HG02938 (cell line): ENCODE measurements at regions not wholly inside any gene's neighbourhood (a gene's known extent, or its start where the extent isn't known, plus 50 kb on each side); places are given as distances from the start of the nearest gene placed in this dataset.

Experiments
- ATAC-seq: cut with Tn5 transposase; IDR thresholded peaks from one replicate; pipeline ENCODE4 v1.9.1; 2021; ENCODE audit warnings: mild to moderate bottlenecking, moderate library complexity; ENCODE audit not compliant: unreplicated experiment

GRCh38 chr13:31441800-31442510, 242.2 kb downstream of the B3GLCT start:
- ATAC-seq: no peak

- no peak for ATAC-seq
Measured at GRCh38 chr13:31442571-31442970, 242.8 kb downstream of the B3GLCT start.

GRCh38 chr13:31444266-31444856, 244.6 kb downstream of the B3GLCT start:
- no peak for ATAC-seq

- no peak for ATAC-seq
Measured at GRCh38 chr13:31452525-31452924, 252.8 kb downstream of the B3GLCT start.

GRCh38 chr13:31455581-31455980, 255.8 kb downstream of the B3GLCT start:
- ATAC-seq: no peak

GRCh38 chr13:31456056-31456455, 256.3 kb downstream of the B3GLCT start:
- no peak for ATAC-seq

GRCh38 chr13:31460061-31460460, 260.3 kb downstream of the B3GLCT start:
- ATAC-seq: no peak

GRCh38 chr13:31461923-31462322, 262.1 kb downstream of the B3GLCT start:
- ATAC-seq: no peak

- no peak for ATAC-seq
Measured at GRCh38 chr13:31462766-31463165, 263.0 kb downstream of the B3GLCT start.

- no peak for ATAC-seq
Measured at GRCh38 chr13:31468114-31468902, 268.5 kb downstream of the B3GLCT start.

- no peak for ATAC-seq
Measured at GRCh38 chr13:31469377-31469776, 269.6 kb downstream of the B3GLCT start.

GRCh38 chr13:31476266-31476665, 263.1 kb upstream of the RXFP2 start:
- ATAC-seq: no peak

- ATAC-seq: no peak
Measured at GRCh38 chr13:31476753-31477152, 262.6 kb upstream of the RXFP2 start.

GRCh38 chr13:31477961-31478360, 261.4 kb upstream of the RXFP2 start:
- ATAC-seq: no peak

GRCh38 chr13:31485183-31485582, 254.1 kb upstream of the RXFP2 start:
- ATAC-seq: no peak

GRCh38 chr13:31485651-31486051, 253.7 kb upstream of the RXFP2 start:
- no peak for ATAC-seq

- no peak for ATAC-seq
Measured at GRCh38 chr13:31495336-31495735, 244.0 kb upstream of the RXFP2 start.

GRCh38 chr13:31499274-31499673, 240.1 kb upstream of the RXFP2 start:
- no peak for ATAC-seq

GRCh38 chr13:31503626-31504025, 235.7 kb upstream of the RXFP2 start:
- ATAC-seq: no peak

GRCh38 chr13:31504918-31505317, 234.4 kb upstream of the RXFP2 start:
- no peak for ATAC-seq

- no peak for ATAC-seq
Measured at GRCh38 chr13:31512331-31512730, 227.0 kb upstream of the RXFP2 start.

GRCh38 chr13:31514932-31515331, 224.4 kb upstream of the RXFP2 start:
- ATAC-seq: no peak
